Peyer's patch (tissue), 4 donors: ENCODE measurements at regions not wholly inside any gene's neighbourhood (a gene's known extent, or its start where the extent isn't known, plus 50 kb on each side); places are given as distances from the start of the nearest gene placed in this dataset.

ENCODE experiments used
- POLR2A ChIP-seq, 2 donors: fragments of 450-650 bp; IDR thresholded peaks; one replicate each; pipeline ENCODE4 v1.5.1; 2017; ENCODE audit warnings: antibody characterized with exemption in 2 of 2, mild to moderate bottlenecking in 2 of 2, moderate library complexity in 2 of 2
- TF ChIP-seq, protein P1 (sequence below), 6 experiments: fragments of 450-650 bp in 4 of 6; fragments of 200-600 bp in 2 of 6; sonication (generic) in 1 of 6; IDR thresholded peaks; one replicate each; pipeline ENCODE4 v1.5.1; 2017 to 2019; ENCODE audit warnings: antibody characterized with exemption in 6 of 6, mild to moderate bottlenecking in 3 of 6, moderate library complexity in 1 of 6

DNA sequence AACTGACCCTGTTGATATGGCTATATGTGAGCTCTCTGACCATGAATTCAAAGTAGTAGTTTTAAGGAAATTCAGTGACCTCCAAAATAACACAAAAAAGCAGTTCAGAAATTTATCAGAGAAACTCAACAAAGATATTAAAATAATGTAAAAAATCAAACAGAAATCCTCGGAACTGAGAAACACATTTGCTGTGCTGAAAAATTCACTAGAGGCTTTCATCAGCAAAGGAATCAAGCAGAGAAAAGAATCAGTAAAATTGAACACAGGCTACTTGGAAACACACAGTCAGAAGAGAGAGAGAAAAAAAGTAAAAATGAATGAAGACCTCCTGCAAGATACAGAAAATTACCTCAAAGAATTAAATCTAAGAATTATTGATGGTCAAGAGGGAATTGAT, 417.2 kb downstream of the TMEM232 start:
- TF ChIP-seq, protein P1, sequence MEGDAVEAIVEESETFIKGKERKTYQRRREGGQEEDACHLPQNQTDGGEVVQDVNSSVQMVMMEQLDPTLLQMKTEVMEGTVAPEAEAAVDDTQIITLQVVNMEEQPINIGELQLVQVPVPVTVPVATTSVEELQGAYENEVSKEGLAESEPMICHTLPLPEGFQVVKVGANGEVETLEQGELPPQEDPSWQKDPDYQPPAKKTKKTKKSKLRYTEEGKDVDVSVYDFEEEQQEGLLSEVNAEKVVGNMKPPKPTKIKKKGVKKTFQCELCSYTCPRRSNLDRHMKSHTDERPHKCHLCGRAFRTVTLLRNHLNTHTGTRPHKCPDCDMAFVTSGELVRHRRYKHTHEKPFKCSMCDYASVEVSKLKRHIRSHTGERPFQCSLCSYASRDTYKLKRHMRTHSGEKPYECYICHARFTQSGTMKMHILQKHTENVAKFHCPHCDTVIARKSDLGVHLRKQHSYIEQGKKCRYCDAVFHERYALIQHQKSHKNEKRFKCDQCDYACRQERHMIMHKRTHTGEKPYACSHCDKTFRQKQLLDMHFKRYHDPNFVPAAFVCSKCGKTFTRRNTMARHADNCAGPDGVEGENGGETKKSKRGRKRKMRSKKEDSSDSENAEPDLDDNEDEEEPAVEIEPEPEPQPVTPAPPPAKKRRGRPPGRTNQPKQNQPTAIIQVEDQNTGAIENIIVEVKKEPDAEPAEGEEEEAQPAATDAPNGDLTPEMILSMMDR (IDR thresholded peaks at IDR 0.05), result no peak
- TF ChIP-seq POLR2A (IDR thresholded peaks at IDR 0.05), result no peak
